ENCODE measurements at regions not wholly inside any gene's neighbourhood (a gene's known extent, or its start where the extent isn't known, plus 50 kb on each side); places are given as distances from the start of the nearest gene placed in this dataset.

DNA sequence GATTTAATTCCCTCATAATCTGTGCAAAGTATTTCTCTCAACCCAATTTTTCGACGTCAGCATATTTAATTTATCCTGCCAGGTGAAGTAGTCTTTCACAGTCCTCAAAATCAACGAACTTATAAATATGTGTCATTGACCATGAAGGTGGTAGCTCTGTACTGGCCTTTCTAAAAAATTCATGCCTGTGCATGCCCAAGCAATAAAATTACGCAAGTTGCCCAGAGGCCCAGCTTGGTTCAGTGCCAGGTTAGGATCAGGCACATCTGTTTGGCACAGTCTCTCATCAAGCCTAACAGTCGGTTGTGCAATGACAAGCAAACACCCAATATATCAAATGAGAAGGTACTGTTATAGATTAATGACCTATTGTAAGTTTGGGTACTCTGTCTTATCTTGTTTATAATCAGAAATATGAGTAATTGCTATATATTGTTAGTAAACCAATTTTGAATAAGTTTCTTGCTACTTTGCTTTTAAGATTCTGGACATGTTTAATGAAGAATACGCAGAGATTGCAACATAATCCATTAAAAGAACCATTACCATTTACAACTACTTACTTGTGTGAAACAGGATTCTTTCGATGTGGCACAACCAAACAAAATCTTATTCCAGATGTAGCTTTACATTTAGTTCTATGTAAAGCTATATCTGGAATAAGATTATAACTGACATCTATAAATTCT, 159.0 kb upstream of the IL12A start:
- TF ChIP-seq POLR2AphosphoS5 (IDR thresholded peaks at IDR 0.05) (no peak), CTCF (IDR thresholded peaks at IDR 0.05 in 8 of 11, conservative IDR thresholded peaks at IDR 0.05 in 3 of 11) (no peak), POLR2A (IDR thresholded peaks at IDR 0.05) (no peak)

Data from spleen (tissue), 7 donors.